Activated CD4-positive, alpha-beta T cell treated with anti-CD3 and anti-CD28 coated beads, Interleukin-10, Interleukin-2, amounts not matched to agents 100 ng/mL and 50 ng/mL, durations not matched to agents 16 hours and 8 hours (primary cell): ENCODE measurements at regions not wholly inside any gene's neighbourhood (a gene's known extent, or its start where the extent isn't known, plus 50 kb on each side); places are given as distances from the start of the nearest gene placed in this dataset.

Experiments used
- DNase-seq: peaks from one replicate; pipeline ENCODE4 v3.0.0-alpha.2; 2020

GRCh38 chr21:38997051-38997842, 186.0 kb downstream of the PSMG1 start:
- no peak for DNase-seq

GRCh38 chr21:38996355-38996754, 186.9 kb downstream of the PSMG1 start:
- DNase-seq = no peak

- DNase-seq = no peak
Observed at GRCh38 chr21:38995731-38996130, 187.5 kb downstream of the PSMG1 start.

GRCh38 chr21:38995071-38995669, 188.1 kb downstream of the PSMG1 start:
- DNase-seq = no peak

DNA sequence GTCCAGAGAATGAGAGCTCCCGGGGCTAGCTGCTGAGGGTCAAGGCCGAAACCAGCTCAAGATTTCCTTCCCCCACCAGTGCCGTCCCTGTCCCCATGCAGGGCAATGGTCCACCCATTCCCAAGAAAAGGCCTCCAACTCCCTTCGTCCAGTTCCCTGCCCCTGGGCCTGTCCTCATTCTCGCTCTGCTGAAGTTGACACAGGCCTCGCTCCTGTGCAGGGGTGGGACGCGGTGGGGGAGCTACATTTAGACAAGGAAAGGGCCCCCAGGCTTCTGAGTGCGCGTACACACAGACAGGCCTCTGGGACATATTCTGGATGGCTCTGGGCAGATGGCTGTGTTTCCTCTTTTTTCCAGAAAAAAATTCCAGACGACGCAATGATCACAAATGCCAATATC, 188.3 kb downstream of the ETS2 start:
- DNase-seq = no peak

- no peak for DNase-seq
Observed at GRCh38 chr21:38993561-38993960, 187.8 kb downstream of the ETS2 start.

GRCh38 chr21:38992737-38993136, 187.0 kb downstream of the ETS2 start:
- DNase-seq = no peak

DNA sequence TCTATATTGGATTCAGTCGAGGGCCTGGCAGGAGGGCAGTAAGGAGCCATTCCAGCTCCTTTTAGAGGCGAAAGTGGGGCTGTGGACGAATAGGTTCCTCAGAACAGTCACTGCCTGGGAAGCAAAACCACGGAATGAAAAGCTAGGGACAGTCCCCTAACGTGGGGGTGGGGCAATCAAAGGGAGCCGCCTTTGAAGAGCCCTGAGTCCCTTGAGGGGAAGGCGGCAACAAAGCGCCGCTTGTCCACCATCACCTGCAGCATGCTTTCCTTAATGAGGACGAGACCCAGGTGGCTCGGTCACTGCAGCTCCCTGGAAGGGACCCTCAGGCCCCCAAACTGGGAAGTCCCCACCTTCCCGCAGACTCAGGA, 184.7 kb downstream of the ETS2 start:
- DNase-seq = no peak

DNA sequence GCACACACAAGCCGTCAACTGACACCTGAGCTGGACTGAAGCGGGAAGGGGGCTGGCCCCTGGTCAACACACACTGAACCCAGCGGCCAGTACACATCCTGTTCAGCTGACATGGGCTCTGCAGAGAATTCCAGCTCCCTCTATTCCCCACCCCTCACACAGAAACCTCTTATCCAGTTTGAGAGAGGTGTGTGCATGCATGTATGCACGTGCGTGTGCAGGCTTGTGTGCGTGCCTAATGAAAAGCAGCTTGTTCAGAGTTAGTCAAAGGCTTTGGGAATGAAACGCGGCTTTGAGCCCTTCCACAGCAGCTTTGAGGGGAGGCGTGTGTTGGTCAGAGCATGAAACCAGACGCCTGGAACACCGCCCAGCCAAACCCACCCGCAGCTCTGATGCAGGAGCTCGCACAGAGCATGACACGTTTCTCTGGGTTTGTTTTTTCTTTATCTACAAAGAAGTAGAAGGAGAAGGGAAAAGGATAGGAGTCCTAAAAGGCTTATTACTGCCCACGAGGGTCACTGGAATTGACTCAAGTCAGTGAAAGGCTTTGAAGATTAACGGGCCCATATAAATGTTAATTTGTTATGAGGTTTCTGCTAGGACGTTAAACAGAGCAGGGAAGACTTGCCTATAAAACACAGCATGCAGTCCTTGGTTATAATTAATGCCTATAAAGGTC, 184.2 kb downstream of the ETS2 start:
- DNase-seq = no peak

DNA sequence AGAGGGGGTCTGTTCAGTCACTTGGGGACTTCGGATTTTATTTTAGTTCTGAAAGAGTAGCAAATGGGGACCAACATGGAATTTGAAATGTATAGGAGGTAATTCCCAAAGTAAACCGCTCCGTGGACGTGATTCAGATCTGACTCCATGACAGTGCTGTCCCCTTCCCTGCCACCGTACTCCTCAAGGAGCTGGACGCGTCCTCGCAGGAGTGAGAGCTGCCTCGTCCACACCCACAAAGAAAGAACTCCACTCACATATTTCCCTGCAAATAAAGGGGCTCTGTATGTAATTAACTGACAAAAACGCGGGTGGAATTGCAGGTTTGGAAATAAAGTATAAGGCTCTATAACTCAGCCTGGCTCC, 183.6 kb downstream of the ETS2 start:
- DNase-seq = no peak

GRCh38 chr21:38988509-38989378, 183.0 kb downstream of the ETS2 start:
- DNase-seq = no peak

GRCh38 chr21:38987633-38988508, 182.1 kb downstream of the ETS2 start:
- DNase-seq = no peak

DNA sequence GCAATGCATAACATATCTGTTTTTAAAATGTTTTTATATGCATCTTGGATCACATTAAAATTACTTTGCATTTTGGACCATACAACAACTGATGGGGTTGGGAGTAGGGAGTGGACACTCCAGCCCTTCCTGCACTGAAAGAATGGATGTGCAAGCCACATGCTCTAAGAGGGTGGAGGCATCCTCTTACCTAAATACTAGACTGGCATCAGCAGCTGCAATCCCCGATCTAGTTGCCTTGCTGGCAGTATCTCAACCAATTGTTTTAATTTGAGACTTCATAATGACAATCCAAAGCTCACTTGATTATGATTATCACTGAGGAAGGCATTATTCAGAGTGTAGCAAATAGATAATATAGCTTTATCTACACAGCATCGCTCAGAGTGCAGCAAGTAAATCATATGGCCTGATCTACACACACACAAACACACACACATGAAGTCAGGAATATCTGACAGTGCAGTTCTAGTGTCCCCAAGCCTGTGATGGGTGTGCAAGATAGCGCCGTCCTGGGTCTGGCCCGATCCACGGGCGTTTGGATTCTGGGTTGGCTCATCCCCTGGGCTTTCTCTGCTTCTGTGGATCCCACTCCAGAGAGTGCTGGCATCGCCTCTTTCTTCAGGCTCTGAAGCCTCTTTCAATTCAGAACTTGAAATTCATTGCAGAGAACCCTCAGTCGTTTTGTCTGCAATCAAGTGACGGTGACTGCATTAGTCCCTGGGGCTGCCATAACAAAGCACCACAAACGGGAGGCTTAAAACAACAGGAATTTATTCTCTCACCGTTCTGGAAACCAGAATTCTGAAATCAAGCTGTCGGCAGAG, 181.3 kb downstream of the ETS2 start:
- DNase-seq = no peak

GRCh38 chr21:38986406-38986805, 180.7 kb downstream of the ETS2 start:
- DNase-seq = no peak

- DNase-seq = peak; percentile 85
Observed at GRCh38 chr21:38985568-38986378, 180.0 kb downstream of the ETS2 start.

DNA sequence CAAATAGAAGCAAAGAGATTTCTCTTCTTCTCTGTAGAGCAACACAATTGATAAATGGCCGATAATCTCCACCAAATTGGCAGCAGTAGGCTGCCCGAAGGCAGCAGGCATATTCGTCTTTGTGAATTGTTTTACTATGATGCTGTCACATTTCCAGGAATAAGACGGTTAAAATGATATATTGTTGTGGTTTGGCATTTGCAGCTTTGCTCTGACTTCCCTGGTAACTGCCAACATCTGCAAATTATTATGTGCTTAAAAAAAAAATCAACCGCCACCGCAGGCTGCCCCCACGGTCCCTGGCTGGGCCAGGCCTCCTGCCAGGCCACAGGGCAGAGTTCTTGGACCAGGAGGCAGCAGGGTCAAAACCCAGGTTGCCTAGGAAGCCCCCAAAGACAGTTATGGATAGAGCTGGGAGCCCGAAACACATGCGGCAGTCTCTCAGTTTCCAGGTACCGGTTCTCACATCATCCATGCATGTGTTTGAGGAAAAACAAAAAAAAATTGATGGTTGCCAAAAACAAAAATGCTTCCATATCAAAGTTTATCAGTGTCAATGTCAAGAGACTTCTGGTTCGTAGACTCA, 179.3 kb downstream of the ETS2 start:
- DNase-seq = peak; percentile 67

- DNase-seq = no peak
Observed at GRCh38 chr21:38984568-38984967, 178.8 kb downstream of the ETS2 start.

- DNase-seq = no peak
Observed at GRCh38 chr21:38983560-38983959, 177.8 kb downstream of the ETS2 start.

- DNase-seq = no peak
Observed at GRCh38 chr21:38982804-38983203, 177.1 kb downstream of the ETS2 start.

DNA sequence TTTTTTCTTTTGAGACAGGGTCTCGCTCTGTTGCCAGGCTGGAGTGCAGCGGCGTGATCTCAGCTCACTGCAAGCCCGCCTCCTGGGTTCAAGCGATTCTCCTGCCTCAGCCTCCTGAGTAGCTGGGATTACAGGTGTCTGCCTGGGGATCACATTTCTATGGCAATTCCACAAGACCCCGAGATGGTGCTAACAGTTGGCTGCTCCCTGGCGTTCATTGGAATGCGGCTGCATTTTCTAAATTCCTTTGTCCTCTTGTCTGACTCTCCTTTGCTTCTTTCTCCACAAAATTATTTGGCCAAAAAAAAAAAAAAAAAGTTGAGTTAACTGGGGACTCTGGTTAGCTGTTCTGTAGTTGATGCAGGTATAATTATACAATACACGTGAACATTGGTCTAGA, 176.4 kb downstream of the ETS2 start:
- DNase-seq = no peak
